Right forelimb (tissue), 1 donor: ENCODE measurements at regions not wholly inside any gene's neighbourhood (a gene's known extent, or its start where the extent isn't known, plus 50 kb on each side); places are given as distances from the start of the nearest gene placed in this dataset.
"Not testable (repeated sequence)": the region's sequence is repeated elsewhere in the genome, so short reads cannot be mapped to it uniquely, and the experiment has no call there.

Experiments
- DNase-seq: peaks from one replicate; pipeline ENCODE4 v3.0.0-alpha.2; 2018

- no peak for DNase-seq
Observed at GRCh38 chr13:70604448-70604847, 496.2 kb upstream of the KLHL1 start.

DNA sequence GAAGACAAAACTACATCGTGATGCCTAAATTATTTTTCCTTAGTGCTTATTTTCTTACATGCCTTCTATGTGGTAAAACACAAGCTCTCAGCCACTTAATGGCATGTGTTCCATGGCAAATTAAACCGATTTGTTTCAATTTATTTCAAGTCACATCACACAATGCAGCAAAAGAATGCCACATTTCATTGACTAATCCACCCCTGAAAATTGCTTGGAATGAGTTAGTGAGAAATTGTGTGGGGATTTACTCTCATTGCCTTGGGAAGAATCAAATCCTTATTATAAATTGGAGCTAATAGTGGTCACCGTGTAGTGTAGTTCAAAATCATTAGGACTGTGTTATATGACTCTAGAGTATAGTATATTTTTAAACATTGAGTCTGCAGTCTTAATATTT lies 485.5 kb upstream of the KLHL1 start:
- DNase-seq, result no peak

DNA sequence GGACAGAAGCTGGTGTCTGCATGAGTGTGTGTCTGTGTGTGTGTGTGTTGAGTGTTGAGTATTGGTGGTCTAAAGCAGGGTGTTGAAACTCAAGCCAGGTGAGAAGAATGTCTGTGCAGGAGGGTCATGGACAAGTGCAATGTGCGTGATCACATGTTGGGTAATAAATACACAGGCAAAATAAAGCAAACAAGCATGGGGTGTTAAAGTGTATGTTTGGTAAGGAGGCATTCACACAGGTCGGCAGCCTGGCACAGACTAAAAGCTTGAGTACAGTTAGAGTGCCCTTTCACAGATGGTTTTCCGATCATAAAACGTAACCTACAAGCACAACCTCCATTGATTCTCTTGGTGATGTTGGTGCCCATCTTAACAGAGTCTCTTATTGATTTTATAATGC lies 476.9 kb upstream of the KLHL1 start:
- DNase-seq, result no peak

GRCh38 chr13:70580825-70581224 lies 472.6 kb upstream of the KLHL1 start:
- no peak for DNase-seq

DNA sequence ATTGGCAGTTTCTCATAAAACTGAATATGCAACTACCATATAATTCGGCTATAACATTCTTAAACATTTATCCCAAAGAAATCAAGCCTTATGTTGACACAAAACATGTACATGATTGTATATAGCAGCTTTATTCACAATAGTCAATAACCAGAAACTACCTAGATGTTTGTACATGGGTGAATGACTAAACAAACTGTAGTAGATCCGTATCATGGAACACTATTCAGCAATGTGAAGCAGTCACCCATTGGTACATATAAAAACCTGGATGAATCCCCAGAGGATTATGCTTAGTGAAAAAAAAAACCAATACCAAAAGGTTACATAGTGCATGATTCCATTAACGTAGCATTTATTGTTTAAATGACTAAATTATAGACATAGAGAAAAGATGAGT lies 471.7 kb upstream of the KLHL1 start:
- no peak for DNase-seq

DNA sequence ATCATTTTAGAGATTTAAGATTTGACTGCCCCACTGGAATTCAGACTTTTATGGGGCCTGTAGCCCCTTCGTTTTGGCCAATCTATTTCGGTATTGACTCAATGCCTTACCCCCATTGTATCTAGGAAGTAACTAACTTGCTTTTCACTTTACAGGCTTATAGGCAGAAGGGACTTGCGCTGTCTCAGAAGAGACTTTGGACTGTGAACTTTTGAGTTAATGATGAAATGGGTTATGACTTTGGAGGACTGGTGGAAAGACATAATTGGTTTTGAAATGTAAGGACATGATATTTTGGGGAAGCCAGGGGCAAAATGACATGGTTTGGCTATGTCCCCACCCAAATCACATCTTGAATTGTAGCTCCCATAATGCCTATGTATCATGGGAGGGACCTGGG lies 463.0 kb upstream of the KLHL1 start:
- DNase-seq, result no peak

GRCh38 chr13:70568571-70568970 lies 460.3 kb upstream of the KLHL1 start:
- DNase-seq, result no peak

DNA sequence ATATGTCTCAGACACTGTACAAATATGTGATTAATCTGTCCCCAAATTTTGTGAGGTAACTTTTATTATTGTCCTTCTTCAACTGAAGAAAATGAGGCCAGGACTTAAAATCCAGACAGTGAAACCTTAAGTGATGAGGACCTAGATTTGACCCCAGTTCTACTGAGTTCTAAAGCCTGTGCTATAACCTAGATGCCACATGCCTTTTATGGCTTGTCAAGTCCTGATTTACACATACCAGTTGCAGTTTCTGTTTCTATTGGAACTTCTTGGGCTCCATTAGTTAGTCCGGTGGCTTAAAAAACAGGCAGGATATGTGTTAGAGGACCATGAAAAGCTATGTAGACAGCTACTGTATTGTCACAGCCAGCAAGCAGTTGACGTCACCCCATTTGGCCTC lies 436.5 kb upstream of the KLHL1 start:
- DNase-seq, result no peak

DNA sequence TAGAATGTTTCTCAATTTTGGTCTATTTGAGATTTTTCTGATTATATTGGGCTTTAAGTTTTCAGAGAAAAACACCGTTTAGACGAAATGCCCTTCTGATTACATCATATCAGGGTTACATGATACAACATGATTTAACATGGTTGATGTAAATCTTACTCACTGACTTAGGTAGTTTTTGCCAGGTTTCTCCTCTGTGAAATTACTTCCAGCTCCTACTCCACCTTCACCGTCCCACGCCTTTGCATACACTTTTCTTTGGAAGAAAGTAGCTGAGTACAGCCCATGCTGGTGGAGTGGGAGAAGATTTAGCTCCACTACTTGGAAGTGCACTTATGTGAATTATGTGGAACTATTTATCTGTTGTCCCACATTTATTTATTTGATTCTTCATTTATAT lies 433.2 kb upstream of the KLHL1 start:
- no peak for DNase-seq

DNA sequence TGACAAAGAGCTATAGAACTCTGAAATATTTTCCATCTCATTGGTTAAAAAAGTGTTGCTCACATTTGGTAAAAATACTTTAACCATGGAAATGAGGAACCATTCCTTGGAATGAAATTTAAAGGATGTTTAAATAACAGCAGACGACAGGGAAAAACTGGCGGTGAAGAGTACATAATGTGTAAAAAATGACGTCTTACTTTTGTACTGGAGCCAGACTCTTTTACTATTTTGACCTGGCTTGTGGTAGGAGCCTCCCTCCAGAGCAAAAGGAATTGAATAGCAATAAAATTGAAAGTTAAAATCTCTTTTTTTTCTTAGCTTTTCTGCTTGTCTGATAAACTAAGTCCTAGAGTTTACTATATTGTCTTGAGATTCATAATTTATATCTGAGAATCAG lies 426.2 kb upstream of the KLHL1 start:
- DNase-seq, result no peak

- no peak for DNase-seq
Observed at GRCh38 chr13:70529652-70530051, 421.4 kb upstream of the KLHL1 start.

DNA sequence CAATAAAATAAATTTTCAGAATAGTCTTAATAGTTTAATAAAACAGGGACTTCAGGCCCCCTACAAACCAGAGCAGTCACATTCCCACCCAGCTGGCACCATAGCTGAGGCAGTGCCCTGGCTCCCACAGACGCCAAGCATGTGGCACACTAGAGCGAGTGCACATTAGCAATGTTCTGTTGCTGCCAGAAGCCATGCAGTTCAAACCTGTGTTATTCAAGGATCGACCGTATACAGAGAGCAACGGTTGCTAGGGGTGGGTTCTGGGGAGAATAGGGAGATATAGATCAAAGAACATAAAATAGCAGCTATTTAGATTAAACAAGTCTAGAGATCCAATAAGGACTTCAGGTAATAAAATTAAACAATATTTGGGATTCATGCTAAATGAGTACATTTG lies 419.3 kb upstream of the KLHL1 start:
- no peak for DNase-seq

DNA sequence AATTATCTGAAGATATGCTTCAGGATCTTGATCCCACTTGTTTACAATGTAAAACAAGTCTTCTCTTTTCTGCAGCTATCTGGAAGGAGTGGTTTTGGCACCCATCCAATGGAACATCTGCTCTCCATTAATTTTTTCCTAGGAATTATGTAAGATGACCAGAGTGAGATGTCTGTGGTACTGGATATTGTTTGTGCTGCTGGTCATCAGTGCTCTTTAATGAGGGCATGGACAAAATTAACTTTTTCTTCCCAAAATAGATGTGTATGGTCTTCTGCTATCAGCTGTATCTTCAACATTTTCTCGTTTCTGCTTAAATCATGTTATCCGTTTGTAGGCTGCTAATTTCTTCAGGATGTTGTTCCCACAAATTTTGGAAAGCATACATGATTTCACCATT lies 415.4 kb upstream of the KLHL1 start:
- DNase-seq, result no peak

GRCh38 chr13:70520275-70521036 lies 412.2 kb upstream of the KLHL1 start:
- no peak for DNase-seq

- DNase-seq, result no peak
Observed at GRCh38 chr13:70518081-70518480, 409.8 kb upstream of the KLHL1 start.

- no peak for DNase-seq
Observed at GRCh38 chr13:70516226-70516625, 408.0 kb upstream of the KLHL1 start.

DNA sequence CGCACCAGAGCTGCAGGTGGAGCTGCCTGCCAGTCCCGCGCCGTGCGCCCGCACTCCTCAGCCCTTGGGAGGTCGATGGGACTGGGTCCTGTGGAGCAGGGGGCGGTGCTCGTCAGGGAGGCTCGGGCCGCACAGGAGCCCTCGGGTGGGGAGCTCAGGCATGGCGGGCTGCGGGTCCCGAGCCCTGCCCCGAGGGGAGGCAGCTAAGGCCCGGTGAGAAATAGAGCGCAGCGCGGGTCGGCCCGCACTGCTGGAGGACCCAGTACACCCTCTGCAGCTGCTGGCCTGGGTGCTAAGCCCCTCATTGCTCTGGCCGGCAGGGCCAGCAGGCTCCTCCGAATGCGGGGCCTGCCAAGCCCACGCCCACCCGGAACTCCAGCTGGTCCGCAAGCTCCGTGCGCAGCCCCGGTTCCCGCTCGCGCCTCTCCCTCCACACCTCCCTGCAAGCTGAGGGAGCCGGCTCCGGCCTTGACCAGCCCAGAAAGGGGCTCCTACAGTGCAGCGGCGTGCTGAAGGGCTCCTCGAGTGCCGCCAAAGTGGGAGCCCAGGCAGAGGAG lies 403.7 kb upstream of the KLHL1 start:
- not testable (repeated sequence) for DNase-seq

DNA sequence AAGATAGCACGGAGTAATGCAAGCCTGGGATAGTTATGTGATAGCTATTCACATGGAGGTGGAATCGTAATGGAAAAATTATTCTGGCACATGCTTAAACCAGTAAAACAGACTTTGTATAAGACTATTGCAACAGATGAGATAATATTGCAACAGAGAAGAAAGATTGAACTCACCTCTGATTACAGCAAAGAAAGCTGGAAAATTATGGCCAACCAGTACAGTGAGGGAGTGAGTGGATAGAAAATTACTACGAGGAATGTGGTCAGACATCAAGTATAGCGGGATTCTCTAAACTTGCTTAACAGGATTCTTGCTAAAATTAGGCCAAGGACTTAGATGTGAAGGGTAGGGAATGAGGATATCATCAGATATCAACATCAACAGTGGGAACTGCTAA lies 397.6 kb upstream of the KLHL1 start:
- DNase-seq, result no peak

DNA sequence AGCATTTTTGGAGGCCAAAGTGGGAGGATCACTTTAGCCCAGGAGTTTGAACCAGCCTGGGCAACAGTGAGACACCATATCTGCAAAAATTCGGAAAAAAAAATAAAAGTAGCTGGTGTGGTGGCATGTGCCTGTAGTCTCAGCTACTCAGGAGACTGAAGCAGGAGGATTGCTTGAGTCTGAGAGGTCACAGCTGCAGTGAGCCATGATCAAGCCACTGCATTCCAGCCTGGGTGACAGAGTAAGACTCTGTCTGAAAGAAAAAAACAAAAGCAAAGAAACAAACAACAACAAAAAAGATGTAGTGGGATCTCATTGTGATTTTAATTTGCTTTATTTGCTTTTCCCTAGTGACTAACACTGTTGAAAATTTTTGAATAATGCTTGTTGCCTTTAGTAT lies 394.7 kb upstream of the KLHL1 start:
- DNase-seq, result no peak

DNA sequence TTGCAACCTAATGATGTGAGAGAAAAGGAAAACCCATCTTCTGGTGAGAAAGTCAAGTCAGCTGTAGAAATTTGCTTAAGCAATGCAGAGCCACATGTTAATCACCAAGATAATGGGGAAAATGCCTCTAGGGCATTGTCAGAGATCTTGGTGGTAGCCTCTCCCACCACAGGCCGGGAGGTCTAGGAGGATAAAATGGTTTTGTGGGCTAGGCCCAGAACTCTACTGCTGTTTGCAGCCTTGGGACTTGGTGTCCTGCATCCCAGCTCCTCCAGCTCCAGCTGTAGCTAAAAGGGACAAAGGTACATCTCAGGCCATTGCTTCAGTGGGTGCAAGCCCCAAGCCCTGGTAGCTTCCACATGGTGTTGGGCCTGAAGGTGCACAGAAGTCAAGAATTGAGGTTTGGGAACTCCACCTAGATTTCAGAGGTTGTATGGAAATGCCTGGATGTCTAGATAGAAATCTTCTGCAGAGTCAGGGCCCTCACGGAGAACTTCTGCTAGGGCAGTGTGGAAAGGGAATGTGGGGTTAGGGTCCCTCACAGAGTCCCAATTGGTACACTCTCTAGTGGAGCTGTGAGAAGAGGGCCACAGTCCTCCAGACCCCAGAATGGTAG lies 382.2 kb upstream of the KLHL1 start:
- DNase-seq, result no peak

GRCh38 chr13:70484931-70485330 lies 376.7 kb upstream of the KLHL1 start:
- no peak for DNase-seq

DNA sequence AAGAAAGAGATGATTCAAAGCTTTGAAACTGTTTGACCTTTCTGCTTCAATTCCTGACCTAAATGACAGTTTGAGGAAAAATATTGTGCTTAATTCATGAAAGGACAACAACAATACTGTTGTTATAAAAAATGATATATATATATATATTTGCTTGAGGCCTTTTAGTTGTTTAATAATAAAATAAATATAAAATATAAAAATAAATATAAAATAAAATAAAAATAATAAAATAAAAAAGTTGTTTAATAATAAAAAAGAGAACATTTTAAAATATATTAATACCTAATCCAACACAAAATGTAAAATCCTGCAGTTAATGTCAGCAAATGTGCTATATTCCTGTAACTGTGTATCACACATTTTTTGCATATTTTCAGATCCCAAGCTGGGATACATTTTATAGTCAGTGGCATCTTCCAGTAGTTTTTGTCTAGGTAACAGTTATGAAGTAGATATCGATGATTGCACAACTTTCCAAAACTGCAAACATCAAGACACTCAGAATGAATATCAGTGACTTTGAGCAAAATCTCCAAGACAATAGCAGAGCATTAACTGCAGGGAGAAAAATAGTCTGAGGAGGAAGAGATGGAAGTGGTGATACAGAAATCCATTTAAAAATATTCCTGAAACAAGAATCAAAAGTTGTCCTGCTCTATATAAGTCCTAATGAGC lies 375.5 kb upstream of the KLHL1 start:
- no peak for DNase-seq

DNA sequence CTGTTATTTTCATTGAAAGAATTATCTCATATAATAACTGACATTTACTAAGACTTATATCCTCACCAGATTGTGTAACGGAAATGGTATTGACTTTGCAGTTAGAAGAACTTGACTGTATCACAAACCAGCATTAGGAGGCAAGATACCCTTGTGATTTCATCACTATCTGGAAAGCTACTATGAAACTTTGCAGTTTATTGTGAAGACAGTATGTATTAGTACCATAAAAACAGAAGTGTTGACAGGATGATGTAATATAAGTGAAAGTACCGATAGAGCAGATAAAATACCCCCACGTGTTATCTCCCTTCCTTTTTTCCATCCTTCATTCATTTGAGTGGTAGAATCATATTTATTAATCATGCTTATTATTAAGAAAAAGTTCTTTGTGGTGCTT lies 365.7 kb upstream of the KLHL1 start:
- DNase-seq, result no peak

DNA sequence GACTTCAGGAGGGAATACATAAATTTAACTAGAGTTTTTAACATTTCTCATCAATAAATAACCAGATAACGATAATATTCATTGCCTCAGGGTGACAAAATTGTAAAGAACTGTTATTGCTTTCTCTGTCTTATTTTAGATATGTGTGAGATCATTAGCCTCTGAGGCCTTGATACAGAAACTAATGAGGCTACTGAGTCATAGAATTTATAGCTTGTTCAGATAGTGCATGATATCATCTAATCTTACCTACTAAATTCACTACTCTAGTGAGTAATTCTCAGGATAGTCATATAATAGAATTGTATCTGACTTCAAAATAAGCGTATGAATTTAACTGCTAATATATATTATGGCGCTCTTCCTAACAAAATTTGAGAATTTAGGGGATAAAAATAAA lies 360.8 kb upstream of the KLHL1 start:
- DNase-seq, result no peak
